HCT116 (cell line): ENCODE measurements at regions not wholly inside any gene's neighbourhood (a gene's known extent, or its start where the extent isn't known, plus 50 kb on each side); places are given as distances from the start of the nearest gene placed in this dataset.
"Not testable (repeated sequence)": the region's sequence is repeated elsewhere in the genome, so short reads cannot be mapped to it uniquely, and the experiment has no call there.

ENCODE experiments used
- ATAC-seq: fragments of 200-7000 bp; cut with Tn5 transposase; 2 replicates; pipeline ENCODE4 v1.9.1; 2020; ENCODE audit warnings: mild to moderate bottlenecking, moderate library complexity
- BruUV-seq: library from RNA; stranded (reverse); fragments of 400-500 nt; replicated peaks from 2 replicates; lab custom pipeline; 2021; lab: Mats Ljungman, UMichigan
- CTCF ChIA-PET: fragments of 300-600 bp; sonication (Branson Sonifier 250); formaldehyde crosslinking; loops from one replicate; lab custom pipeline; 2021; ENCODE audit warnings: antibody characterized with exemption; lab: Charles Lee
- POLR2A ChIA-PET: fragments of 300-600, 350-600 bp; sonication (Branson Sonifier 250); formaldehyde crosslinking; loops from one replicate; lab custom pipeline; 2021; ENCODE audit warnings: antibody characterized with exemption; lab: Charles Lee
- RAD21 ChIA-PET, 2 experiments: fragments of 300-600 bp; sonication (Branson Sonifier 250); formaldehyde crosslinking; loops; one replicate each; lab custom pipeline; 2023; ENCODE audit warnings: low total read pairs in 2 of 2; ENCODE audit not compliant: uncharacterized antibody in 2 of 2, unreplicated experiment in 2 of 2, low non-redundant PET in 1 of 2; lab: Charles Lee
- DNase-seq: peaks from one replicate; pipeline ENCODE4 v3.0.0-alpha.2; 2010; ENCODE audit warnings: low read depth, low spot score
- H2AFZ ChIP-seq: fragments of 200-600 bp; shearing (Covaris generic), sonication (generic); 2 replicates; pipeline ENCODE4 v1.6.1; 2017; ENCODE audit warnings: low read depth, mixed run types, mixed read lengths, antibody characterized with exemption, low read length; ENCODE audit not compliant: poor library complexity, severe bottlenecking
- H3K27ac ChIP-seq: 2 replicates; pipeline ENCODE4 v1.5.1; 2012; ENCODE audit warnings: low read depth, low read length
- H3K27me3 ChIP-seq: fragments of 200-600 bp; sonication (generic); 2 replicates; pipeline ENCODE4 v1.6.1; 2016; ENCODE audit warnings: mixed run types, low read length, mixed read lengths; ENCODE audit not compliant: insufficient read depth
- H3K36me3 ChIP-seq, 2 experiments: fragments of 200-500 bp in 1 of 2; fragments of 200-600 bp in 1 of 2; sonication (Bioruptor generic) in 1 of 2; sonication (generic) in 1 of 2; 2 replicates each; pipeline versions ENCODE4 v1.5.1 to v1.6.1; 2014 to 2016; ENCODE audit warnings: low read length in 2 of 2, inconsistent platforms in 1 of 2, mixed read lengths in 1 of 2, mixed run types in 1 of 2; ENCODE audit not compliant: insufficient read depth in 2 of 2, control insufficient read depth in 1 of 2
- H3K4me1 ChIP-seq, 2 experiments: fragments of 200-600 bp in 1 of 2; sonication (generic) in 1 of 2; 2 replicates each; pipeline versions ENCODE4 v1.5.1 to v1.6.1; 2012 to 2017; ENCODE audit warnings: low read length in 2 of 2, inconsistent platforms in 1 of 2, mild to moderate bottlenecking in 1 of 2, mixed read lengths in 1 of 2, mixed run types in 1 of 2, moderate library complexity in 1 of 2; ENCODE audit not compliant: insufficient read depth in 2 of 2, control insufficient read depth in 1 of 2
- H3K4me2 ChIP-seq: fragments of 200-600 bp; sonication (generic); 2 replicates; pipeline ENCODE4 v1.6.1; 2017; ENCODE audit warnings: mixed run types, low read length, mixed read lengths
- H3K4me3 ChIP-seq, 2 experiments: fragments of 200-600 bp in 1 of 2; sonication (generic) in 1 of 2; replicated peaks in 1 of 2; 2 replicates each; pipeline ENCODE4 v1.5.1; 2011 to 2016; ENCODE audit warnings: low read length in 2 of 2, control low read depth in 1 of 2, low read depth in 1 of 2, mild to moderate bottlenecking in 1 of 2, mixed read lengths in 1 of 2, mixed run types in 1 of 2
- H3K79me2 ChIP-seq: fragments of 200-600 bp; sonication (generic); 2 replicates; pipeline ENCODE4 v1.6.1; 2017; ENCODE audit warnings: mild to moderate bottlenecking, mixed run types, low read length, moderate library complexity, mixed read lengths; ENCODE audit not compliant: insufficient read depth
- H3K9ac ChIP-seq: fragments of 200-600 bp; sonication (generic); 2 replicates; pipeline ENCODE4 v1.6.1; 2016; ENCODE audit warnings: low read length, mixed read lengths
- H3K9me2 ChIP-seq: fragments of 200-600 bp; sonication (generic), shearing (Covaris generic); 2 replicates; pipeline ENCODE4 v1.6.1; 2017; ENCODE audit warnings: mixed run types, mild to moderate bottlenecking, moderate library complexity; ENCODE audit not compliant: insufficient read depth
- H3K9me3 ChIP-seq, 2 experiments: fragments of 200-500 bp in 1 of 2; fragments of 200-600 bp in 1 of 2; sonication (Bioruptor generic) in 1 of 2; sonication (generic) in 1 of 2; 2 replicates each; pipeline ENCODE4 v1.6.1; 2014 to 2017; ENCODE audit warnings: low read length in 2 of 2, mixed read lengths in 2 of 2, inconsistent platforms in 1 of 2, low read depth in 1 of 2, mild to moderate bottlenecking in 1 of 2, mixed run types in 1 of 2, moderate library complexity in 1 of 2; ENCODE audit not compliant: control insufficient read depth in 1 of 2, insufficient read depth in 1 of 2
- H4K20me1 ChIP-seq: fragments of 200-600 bp; sonication (generic), shearing (Covaris generic); 2 replicates; pipeline ENCODE4 v1.6.1; 2017; ENCODE audit warnings: mixed run types, mild to moderate bottlenecking, moderate library complexity; ENCODE audit not compliant: insufficient read depth
- REST ChIP-seq: IDR thresholded peaks from 2 replicates; pipeline ENCODE4 v1.6.1; 2012; ENCODE audit warnings: low read depth
- intact Hi-C: fragments of 100-400 bp; cut with micrococcal nuclease; formaldehyde crosslinking; loops from 2 replicates; pipeline ENCODE4 v1.10.0; 2022

DNA sequence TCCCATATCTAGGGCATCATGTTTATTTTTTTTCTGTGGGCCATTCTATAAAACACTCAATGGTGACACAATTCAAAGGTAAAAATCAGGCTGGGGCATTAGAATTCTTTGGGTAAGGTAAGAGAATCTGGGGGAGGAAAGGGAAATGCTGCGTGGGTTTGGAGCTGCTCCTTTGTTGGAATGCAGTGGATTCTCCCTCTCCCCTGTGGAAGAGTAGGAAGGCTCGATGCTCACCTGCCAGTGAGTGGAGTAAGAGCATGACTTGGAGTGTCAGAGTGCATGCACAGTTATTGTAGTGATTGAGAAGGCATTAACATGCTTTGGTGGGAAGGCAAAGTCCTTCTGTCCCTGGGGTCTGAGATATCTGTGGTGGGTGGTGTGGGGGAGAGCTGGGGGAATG lies 280.0 kb downstream of the PDCD6IP start:
- no peak for ATAC-seq
- H4K20me1 ChIP-seq, result no peaks in the 10 kb centered on the region
- POLR2A ChIA-PET, result no interaction called here
- H3K9me3 ChIP-seq, result no peaks in the 10 kb centered on the region
- no peaks in the 10 kb centered on the region for H3K4me1 ChIP-seq
- H3K36me3 ChIP-seq, result no peaks in the 10 kb centered on the region
- intact Hi-C loops, result no loop called here
- H3K27ac ChIP-seq, result no peak overlapping the region
- no peak overlapping the region for H3K4me2 ChIP-seq
- no peak overlapping the region for H2AFZ ChIP-seq
- no peak overlapping the region for H3K9ac ChIP-seq
- peaks cover 12% of the 10 kb centered on the region for H3K27me3 ChIP-seq
- TF ChIP-seq REST, result no peak
- CTCF ChIA-PET, result no interaction called here
- no TSS peak for BruUV-seq
- H3K4me3 ChIP-seq, result no peak overlapping the region
- H3K79me2 ChIP-seq, result no peaks in the 10 kb centered on the region
- DNase-seq, result no peak
- RAD21 ChIA-PET, result no interaction called here
- no peaks in the 10 kb centered on the region for H3K9me2 ChIP-seq

- H3K27ac ChIP-seq, intact Hi-C loops, RAD21 ChIA-PET, H3K9me3 ChIP-seq, H3K9ac ChIP-seq, DNase-seq, H3K4me1 ChIP-seq, ATAC-seq, H4K20me1 ChIP-seq, H3K27me3 ChIP-seq, H3K36me3 ChIP-seq, H3K9me2 ChIP-seq, H3K79me2 ChIP-seq, H3K4me3 ChIP-seq, BruUV-seq, POLR2A ChIA-PET, CTCF ChIA-PET, H3K4me2 ChIP-seq, H2AFZ ChIP-seq: not testable (repeated sequence)
Observed at GRCh38 chr3:34079849-34080248, 281.4 kb downstream of the PDCD6IP start.

GRCh38 chr3:34090379-34090778 lies 291.9 kb downstream of the PDCD6IP start:
- intact Hi-C loops, DNase-seq, H3K36me3 ChIP-seq, H3K4me2 ChIP-seq, H3K9ac ChIP-seq, RAD21 ChIA-PET, H3K79me2 ChIP-seq, H3K4me3 ChIP-seq, H3K9me3 ChIP-seq, POLR2A ChIA-PET, H3K9me2 ChIP-seq, H3K4me1 ChIP-seq, BruUV-seq, H3K27ac ChIP-seq, CTCF ChIA-PET, H4K20me1 ChIP-seq, H2AFZ ChIP-seq, ATAC-seq, H3K27me3 ChIP-seq: not testable (repeated sequence)
